ENCODE measurements at regions not wholly inside any gene's neighbourhood (a gene's known extent, or its start where the extent isn't known, plus 50 kb on each side); places are given as distances from the start of the nearest gene placed in this dataset.

DNA sequence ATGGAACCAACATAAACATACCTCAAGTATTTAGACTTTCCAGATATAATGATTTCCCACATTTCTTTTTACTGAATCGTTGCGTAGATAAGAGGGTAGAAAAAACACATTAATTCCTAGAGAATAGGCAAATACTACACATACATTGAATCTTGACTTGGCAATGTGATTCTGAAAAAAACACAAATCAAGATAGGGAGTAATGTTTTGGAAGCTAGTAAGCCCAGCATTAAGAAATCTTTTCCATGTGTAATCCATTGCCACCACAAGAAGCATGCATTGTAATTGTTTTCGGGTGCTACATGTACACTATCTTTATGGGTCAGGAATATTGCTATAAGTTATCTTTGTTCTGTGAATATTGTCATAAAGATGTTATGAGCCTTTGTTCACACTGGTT, 269.8 kb upstream of the PDGFD start:
- no peak for DNase-seq (ENCODE audit: low read depth)

DNA sequence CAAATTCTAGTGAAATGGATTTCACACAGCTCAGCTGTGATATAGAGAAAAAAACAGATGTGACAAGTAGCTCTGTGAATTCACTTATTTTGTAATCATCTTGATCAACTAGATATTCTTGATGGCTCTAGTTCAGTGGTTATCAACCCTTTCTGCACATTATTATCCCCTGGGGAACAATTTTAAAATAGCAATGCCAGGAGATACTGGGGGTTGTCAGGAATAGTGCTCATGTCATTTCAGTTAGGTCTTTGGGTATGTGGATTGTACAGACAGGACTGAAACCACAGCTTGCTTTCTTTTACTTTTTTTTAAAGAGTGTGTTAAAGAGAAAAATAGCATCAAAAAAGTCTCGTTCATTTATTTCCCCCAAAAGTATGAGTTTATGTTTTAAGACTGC, 269.0 kb upstream of the PDGFD start:
- no peak for DNase-seq (ENCODE audit: low read depth)

DNA sequence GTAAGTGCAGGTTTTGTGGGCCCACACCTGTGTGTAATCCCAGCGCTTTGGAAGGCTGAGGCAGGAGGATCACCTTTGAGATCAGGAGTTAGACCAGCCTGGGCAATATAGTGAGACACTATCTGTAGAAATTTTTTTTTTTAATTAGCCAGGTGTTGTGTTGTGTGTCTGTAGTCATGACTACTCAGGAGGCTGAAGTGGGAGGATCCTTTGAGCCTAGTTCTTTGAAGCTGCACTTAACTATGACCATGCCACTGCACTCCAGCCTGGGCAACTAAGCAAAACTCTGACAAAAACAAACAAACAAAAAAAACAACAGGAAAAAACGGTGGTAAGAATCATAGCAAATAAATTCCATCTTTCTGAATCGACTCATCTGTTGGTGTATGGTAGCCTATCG, 268.6 kb upstream of the PDGFD start:
- DNase-seq (ENCODE audit: low read depth) = no peak

DNA sequence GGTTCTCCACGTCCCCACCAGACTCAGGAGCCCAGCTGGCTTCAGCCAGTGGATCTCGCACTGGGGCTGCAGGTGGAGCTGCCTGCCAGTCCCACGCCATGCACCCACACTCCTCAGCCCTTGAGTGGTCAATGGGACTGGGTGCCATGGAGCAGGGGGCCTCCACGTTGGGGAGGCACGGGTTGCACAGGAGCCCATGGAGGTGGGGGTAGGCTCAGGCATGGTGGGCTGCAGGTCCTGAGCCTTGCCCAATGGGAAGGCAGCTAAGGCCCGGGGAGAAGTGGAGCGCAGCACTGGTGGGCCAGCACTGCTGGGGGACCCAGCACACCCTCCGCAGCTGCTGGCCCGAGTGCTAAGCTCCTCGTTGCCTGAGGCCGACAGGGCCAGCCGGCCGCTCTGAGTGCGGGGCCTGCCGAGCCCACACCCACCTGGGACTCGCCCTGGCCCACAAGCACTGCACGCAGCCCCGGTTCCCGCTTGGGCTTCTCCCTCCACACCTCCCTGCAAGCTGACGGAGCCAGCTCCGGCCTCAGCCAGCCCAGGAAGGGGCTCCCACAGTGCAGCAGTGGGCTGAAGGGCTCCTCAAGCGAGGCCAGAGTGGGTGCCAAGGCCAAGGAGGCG, 258.5 kb upstream of the PDGFD start:
- no peak for DNase-seq (ENCODE audit: low read depth)

DNA sequence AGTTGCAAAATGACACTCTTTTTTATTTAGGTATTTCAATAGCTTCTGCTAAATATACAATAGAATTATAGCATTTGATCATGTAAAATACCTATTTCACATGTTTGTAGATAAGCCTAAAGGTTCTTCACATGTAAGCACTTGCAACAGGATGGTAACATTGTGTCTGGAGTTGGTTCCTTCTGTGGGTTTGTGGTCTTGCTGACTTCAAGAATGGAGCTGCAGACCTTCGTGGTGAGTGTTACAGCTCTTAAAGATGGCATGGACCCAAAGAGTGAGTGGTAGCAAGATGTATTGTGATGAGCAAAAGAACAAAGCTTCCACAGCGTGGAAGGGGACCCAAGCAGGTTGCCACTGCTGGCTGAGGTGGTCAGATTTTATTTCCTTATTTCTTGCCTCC, 246.4 kb upstream of the PDGFD start:
- no peak for DNase-seq (ENCODE audit: low read depth)

DNA sequence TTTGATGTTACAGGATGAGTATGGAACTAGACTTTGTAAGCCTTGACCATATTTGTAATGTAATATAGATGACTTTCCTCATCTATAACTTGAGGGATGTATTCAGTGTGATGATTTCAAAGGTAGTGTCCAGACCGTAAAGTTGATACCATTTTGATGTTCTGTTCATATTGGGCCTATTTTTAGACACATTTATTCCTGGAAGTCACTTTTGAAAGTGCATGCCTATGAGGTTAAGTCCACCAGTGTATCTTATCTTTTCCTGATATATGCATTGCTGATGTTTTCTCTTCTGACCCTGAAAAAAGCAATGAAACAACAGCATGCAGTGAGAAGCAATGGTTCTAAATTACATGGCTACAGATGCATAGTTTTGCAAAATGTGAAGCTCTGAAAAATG, 244.7 kb upstream of the PDGFD start:
- DNase-seq (ENCODE audit: low read depth) = no peak

DNA sequence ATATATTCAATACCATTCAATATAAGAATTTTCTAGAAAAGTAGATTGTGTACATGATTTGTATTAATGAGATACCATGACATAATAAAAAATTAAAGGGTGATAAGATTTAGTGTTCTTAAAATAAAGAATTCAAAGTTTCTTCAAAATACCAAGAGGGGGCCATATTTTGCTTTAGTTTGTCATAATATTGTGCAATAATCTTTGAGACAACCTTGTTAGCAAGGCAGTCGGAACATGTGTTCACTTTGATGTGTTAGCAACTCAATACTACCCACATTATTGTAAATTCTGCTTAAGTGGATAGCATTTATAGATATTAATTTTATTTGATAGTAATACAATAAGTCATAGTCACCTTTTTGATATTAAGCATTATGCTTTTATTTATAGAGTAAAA, 241.3 kb upstream of the PDGFD start:
- DNase-seq (ENCODE audit: low read depth) = no peak

DNA sequence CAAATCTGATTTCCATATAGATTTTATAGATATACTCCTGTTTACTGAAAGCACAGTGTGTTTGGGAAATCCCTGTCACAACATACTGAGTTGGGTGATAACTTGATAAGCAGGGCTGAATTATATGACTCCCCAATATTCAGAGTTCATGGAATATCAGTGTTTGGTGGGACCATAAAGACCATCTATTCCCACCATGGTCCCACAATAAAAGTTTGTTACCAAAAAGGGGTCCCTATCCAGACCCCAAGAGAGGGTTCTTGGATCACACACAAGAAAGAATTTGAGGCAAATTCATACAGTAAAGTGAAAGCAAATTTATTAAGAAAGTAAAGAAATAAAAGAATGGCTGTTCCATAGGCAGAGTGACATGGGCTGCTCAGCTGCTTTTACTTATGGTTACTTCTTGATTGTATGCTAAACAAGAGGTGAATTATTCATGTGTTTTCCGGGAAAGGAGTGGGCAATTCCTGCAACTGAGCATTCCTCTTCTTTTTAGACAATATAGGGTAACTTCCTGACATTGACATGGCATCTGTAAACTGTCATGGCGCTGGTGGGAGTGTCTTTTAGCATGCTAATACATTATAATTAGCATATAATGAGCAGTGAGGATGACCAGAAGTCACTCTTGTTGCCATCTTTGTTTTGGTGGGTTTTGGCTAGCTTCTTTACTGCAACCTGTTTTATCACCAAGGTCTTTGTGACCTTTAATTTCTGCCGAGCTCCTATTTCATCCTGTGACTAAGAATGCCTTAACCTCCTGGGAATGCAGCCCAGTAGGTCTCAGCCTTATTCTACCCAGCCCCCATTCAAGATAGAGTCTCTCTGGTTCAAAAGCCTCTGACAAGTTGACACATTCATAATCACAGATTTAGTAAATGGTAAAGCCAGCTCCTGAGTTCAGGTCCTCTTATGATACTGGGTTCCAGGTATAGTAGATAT, 240.6 kb upstream of the PDGFD start:
- DNase-seq (ENCODE audit: low read depth) = no peak

DNA sequence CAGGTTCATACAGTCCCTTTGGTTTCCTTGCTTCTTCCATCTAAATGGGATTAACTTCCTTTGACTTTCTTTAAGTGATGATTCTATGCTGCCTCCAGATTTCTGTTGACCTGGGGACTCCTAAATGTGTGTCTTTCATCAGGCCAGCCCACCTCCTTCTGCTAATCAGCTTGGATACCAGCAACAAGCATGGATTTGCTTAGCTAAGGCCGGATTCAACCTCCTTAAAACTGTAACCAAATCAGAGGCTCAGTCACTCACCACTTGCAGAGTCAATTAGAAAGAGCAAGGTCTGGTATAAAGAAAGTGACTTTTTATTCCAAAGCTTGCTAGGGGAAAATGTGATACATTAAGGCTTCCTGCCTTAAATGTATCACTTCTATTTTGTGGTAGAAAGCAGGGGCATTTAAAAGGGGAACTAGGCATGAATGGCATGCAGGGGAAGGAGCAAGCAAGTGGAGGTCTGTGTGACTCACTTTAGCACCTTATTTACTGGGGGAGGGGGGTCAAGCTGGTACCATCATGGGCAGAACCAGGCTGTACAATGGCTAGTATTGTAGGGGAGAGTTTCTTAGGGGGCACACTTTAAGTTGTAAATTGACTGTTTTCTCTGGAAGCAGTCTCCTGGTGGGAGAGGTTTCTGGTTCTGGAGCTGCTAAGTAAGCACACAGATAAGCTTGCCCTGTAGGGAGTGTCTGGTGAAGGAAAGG, 239.0 kb upstream of the PDGFD start:
- DNase-seq (ENCODE audit: low read depth) = no peak

DNA sequence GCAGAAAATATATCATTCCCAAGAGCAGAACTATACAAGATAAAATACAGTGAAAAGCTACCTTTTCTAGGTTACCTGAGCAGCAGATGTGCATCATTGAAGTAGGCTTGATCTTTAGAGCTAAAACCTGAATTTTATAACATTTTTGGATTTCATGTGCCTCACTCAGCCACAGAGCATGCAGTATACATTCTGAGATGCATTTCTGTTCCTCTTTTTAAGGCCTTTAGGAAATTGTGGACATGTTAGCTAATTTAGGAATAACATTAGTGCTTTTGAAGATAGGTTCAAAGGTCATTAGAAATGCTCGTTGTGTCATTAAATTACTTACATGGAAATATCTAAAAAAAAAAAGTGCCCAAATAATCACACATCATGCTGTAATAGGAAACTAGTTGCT, 230.6 kb upstream of the PDGFD start:
- DNase-seq (ENCODE audit: low read depth) = no peak

DNA sequence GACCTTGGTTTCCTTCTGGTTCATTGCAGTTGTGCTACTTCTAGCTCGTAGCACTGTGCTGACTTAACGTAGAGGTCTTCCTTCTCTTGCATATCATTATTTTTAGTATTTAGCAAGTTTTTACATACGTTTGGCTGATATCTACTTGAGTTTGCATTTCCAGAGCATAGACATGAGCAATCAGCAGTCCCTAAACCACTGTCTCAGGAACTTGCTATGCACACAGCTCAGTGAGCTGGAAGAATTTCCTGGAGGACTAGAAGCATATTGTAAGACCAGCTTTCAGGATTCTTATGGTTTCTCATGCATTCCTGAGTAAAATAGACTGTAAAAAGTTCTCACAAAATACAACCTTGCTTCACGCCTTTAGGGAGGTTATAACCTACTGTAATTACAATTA, 226.7 kb upstream of the PDGFD start:
- DNase-seq (ENCODE audit: low read depth) = no peak

DNA sequence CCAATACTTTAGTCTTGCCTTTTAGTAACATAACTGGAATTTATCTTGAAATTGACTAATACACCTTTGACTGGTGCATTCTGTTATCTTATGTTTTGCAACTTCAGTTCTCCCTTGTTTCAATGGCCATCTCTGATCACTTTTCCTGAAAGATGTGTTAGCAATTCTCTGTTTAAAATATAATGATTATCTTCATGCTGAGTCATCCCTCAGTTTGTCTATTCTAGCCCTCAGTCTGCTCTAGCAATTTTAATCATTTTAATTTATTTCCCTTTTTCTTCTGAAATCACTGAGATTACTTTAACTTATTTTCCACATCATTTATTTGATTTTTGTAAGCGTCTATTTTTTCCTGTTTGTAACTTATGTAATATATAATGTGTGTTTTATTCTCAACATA, 221.9 kb upstream of the PDGFD start:
- DNase-seq (ENCODE audit: low read depth) = no peak

DNA sequence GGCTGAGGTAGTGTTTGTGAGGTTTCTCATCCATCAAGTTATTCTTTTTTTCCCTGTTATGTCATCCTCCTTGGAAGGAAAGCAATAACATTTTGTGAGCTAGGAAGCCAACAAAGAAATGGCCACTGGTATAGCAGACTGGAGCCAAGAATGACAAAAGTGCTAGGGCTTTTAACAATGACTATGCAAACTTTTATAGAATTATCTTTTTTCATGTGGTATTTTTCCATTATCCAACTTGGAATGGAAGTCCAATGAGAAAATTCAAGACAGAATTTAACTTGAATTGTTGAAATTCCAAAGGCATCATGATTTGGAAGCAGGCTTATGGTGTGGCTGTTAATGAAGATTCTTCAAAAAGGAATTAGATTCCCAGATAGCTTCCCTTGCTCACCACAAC, 216.4 kb upstream of the PDGFD start:
- DNase-seq (ENCODE audit: low read depth) = no peak

DNA sequence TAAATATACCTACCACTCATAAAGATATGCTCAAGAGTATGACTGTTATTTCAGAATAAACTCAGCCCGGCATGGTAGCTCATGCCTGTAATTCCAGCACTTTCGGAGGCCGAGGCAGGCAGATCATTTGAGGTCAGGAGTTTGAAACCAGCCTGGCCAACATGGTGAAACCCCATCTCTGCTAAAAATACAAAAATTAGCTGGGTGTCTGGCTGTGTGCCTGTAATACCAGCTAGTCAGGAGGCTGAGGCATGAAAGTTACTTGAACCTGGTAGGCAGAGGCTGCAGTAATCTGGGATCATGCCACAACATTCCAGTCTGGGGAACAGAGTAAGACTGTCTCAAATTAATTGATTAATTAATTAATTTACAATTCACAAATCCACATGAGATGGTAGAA, 208.2 kb upstream of the PDGFD start:
- DNase-seq (ENCODE audit: low read depth) = no peak

DNA sequence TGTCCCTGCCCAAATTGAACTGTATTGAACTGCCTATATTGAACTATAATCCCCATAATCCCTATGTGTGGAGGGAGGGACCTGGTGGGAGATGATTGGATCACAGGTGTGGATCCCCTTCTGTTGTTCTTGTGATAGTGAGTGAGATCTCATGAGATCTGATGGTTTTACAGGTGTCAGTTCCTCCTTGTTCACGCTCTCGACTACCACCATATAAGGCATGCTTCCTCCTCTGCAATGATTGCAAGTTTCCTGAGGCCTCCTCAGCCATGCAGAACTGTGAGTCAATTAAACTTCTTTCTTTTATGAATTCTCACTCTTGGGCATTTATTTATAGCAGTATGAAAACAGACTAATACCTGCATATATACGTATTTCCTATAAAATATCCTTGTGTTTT, 206.5 kb upstream of the PDGFD start:
- no peak for DNase-seq (ENCODE audit: low read depth)

DNA sequence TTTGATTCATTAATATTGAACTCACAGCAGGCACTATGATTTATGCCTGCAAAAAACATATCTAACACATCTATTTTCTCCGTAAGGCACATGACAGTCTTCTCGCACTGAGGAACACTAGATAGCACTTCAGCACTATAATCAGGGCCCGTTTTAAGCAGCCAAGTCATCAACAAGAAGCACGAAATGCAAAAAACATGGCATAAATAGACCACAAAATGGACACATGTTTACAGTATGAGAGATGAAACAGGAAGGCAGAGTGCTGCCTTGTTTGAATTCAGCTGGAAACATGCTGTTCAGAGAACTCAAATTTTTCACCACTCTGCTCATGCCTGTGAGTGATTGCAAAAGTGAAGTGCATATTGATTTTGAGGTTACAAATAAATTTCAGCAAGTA, 205.8 kb upstream of the PDGFD start:
- no peak for DNase-seq (ENCODE audit: low read depth)

DNA sequence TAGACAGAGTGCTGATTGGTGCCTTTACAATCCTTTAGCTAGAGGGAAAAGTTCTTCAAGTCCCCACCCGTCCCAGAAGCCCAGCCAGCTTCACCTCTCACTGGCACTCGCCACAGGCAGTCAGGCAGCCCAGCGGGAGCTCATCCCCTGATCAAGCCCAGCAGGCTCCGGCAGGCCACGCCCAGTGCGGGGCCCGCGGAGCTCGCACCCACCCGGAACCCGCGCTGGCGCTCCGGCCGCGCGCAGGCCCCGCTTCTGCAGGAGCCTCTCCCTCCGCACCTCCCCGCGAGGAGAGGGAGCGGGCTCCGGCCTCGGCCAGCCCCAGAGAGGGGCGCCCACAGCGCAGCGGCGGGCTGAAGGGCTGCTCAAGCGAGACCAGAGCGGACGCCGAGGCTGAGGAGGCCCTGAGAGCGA, 202.4 kb upstream of the PDGFD start:
- no peak for DNase-seq (ENCODE audit: low read depth)

DNA sequence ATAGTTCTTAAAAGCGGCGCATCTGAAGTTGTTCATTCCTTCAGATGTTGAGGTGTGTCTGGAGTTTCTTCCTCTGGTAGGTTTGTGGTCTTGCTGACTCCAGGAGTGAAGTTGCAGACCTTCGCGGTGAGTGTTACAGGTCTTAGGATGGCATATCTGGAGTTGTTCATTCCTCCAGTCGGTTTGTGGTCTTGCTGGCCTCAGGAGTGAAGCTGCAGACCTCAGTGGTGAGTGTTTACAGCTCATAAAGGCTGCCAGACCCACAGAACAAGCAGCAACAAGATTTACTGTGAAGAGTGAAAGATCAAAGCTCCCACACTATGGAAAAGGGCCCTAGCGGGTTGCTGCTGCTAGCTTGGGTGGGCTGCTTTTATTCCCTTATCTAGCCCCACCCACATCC, 201.7 kb upstream of the PDGFD start:
- DNase-seq (ENCODE audit: low read depth) = no peak

DNA sequence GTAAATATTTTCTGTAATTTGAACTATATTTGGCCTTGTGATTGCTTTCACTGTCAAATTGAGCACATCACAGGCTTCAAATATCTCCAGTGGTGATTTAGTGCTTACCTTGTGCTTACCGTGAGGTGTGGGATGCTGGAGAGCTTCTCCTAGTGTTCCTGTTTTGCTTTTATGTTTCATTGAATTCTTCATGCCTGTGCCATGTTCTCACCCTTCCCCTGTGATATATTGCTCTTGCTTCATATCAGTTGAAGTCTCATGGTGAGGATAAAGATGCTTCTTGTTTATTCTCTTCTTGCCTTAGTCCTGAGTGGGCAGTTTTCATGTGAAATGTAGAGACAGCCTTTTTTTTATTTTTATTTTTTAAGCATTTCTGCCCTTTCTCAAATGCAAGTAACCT, 198.0 kb upstream of the PDGFD start:
- no peak for DNase-seq (ENCODE audit: low read depth)

DNA sequence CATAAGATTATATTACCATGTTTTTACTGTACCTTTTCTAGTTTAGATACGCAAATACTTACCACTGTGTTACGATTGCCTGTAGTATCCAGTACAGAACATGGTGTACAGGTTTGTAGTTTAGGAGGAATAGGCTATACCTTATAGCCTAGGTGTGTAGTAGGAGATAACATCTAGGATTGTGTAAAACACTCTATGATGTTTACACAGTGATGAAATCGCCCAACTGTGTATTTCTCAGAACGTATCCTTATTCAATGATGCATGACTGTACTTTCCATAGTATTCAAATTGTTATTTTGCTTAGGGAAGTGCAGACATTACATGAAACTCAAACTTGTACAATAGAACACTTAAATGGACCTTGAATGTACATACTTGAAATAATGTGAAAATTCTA, 188.1 kb upstream of the PDGFD start:
- DNase-seq (ENCODE audit: low read depth) = no peak

DNA sequence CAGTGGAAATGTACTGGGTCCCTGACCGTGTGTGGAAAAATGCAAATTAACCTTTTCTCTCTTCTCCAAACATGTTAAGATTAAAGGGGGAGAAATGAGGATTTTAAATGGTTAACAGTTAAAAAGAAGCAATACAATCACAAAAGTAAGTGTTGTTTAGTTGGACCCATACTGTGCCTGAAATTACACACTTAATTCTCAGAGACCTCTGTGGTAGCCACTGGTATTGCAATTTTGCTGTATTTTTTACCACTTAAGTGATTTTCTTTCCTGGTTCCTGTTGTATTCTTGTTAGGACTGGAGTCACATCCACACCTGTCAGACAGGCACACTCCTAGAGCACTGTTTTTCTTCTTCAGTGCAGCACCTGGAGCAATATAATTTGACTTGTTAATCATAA, 179.6 kb upstream of the PDGFD start:
- DNase-seq (ENCODE audit: low read depth) = no peak

DNA sequence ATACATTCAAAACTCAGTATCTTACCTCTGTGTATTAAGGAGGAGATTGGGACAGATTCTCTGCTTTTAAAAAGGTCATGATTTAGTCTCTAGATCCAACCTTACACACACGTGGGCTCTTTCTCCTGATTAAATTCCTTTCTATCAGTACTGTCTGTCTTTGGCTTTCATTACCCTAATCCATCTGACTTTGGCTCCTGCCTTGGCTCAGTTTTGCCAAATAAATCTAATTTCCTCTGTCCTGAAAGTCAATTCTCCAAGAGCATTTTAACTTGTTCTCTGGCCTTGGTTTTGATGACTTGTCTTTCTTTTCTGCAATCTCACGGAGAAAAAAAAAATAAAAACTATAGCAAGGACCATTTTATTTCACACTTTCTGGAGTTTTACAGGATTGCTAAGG, 176.6 kb upstream of the PDGFD start:
- DNase-seq (ENCODE audit: low read depth) = no peak

DNA sequence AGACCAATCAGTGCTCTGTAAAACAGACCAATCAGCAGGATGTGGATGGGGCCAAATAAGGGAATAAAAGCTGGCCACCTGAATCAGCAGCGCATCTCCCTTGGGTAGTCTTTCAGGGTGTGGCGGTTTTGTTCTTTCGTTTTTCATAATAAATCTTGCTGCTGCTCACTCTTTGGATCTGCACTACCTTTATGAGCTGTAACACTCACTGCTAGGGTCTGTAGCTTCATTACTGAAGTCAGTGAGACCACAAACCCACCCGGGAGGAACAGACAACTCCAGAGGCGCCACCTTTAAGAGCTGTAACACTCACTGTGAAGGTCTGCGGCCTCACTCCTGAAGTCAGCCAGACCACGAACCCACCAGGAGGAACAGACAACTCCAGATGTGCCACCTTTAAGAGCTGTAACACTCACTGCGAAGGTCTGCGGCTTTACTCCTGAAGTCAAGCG, 175.5 kb upstream of the PDGFD start:
- no peak for DNase-seq (ENCODE audit: low read depth)

Data from T-helper 22 cell (primary cell).